A673 (cell line): ENCODE measurements at regions not wholly inside any gene's neighbourhood (a gene's known extent, or its start where the extent isn't known, plus 50 kb on each side); places are given as distances from the start of the nearest gene placed in this dataset.

Experiments
- BruUV-seq: library from RNA; stranded (reverse); fragments of 400-500 nt; replicated peaks from 2 replicates; lab custom pipeline; 2021; lab: Mats Ljungman, UMichigan
- CTCF ChIA-PET: fragments of 300-600 bp; sonication (Branson Sonifier 250); formaldehyde crosslinking; loops from one replicate; lab custom pipeline; 2022; ENCODE audit warnings: antibody characterized with exemption; lab: Charles Lee
- POLR2A ChIA-PET: fragments of 300-600 bp; sonication (Branson Sonifier 250); formaldehyde crosslinking; loops from one replicate; lab custom pipeline; 2022; ENCODE audit warnings: antibody characterized with exemption; ENCODE audit not compliant: low non-redundant PET; lab: Charles Lee
- DNase-seq: peaks from one replicate; pipeline ENCODE4 v3.0.0-alpha.2; 2015; ENCODE audit warnings: low spot score
- H3K27ac ChIP-seq: fragments of 200-600 bp; sonication (generic); 2 replicates; pipeline ENCODE4 v1.5.1; 2016; ENCODE audit warnings: mixed run types, low read depth, mild to moderate bottlenecking, mixed read lengths, antibody characterized with exemption, low read length; ENCODE audit not compliant: poor library complexity, severe bottlenecking
- H3K27me3 ChIP-seq: fragments of 200-600 bp; sonication (generic); replicated peaks from 2 replicates; pipeline ENCODE4 v1.6.1; 2017; ENCODE audit warnings: mixed run types, low read depth, mild to moderate bottlenecking, mixed read lengths, antibody characterized with exemption, low read length; ENCODE audit not compliant: insufficient read depth, poor library complexity
- H3K36me3 ChIP-seq: fragments of 200-600 bp; sonication (generic); 2 replicates; pipeline ENCODE4 v1.6.1; 2016; ENCODE audit warnings: mixed run types, mild to moderate bottlenecking, mixed read lengths, antibody characterized with exemption, low read length; ENCODE audit not compliant: insufficient read depth, poor library complexity, severe bottlenecking
- H3K4me1 ChIP-seq: fragments of 200-600 bp; sonication (generic); 2 replicates; pipeline ENCODE4 v1.6.1; 2017; ENCODE audit warnings: mixed run types, mild to moderate bottlenecking, mixed read lengths, antibody characterized with exemption, low read length; ENCODE audit not compliant: insufficient read depth, poor library complexity, severe bottlenecking
- H3K4me3 ChIP-seq: fragments of 200-600 bp; sonication (generic); 2 replicates; pipeline ENCODE4 v1.5.1; 2016; ENCODE audit warnings: low read depth, mixed run types, mild to moderate bottlenecking, mixed read lengths, low read length; ENCODE audit not compliant: poor library complexity, severe bottlenecking
- H3K9me3 ChIP-seq: fragments of 200-600 bp; sonication (generic); 2 replicates; pipeline ENCODE4 v1.6.1; 2016; ENCODE audit warnings: mixed run types, low read depth, mild to moderate bottlenecking, mixed read lengths, antibody characterized with exemption, low read length; ENCODE audit not compliant: poor library complexity, severe bottlenecking
- EZH2 ChIP-seq: fragments of 200-600 bp; sonication (generic); IDR thresholded peaks from 2 replicates; pipeline ENCODE4 v1.6.1; 2017; ENCODE audit warnings: borderline replicate concordance, low read depth, mild to moderate bottlenecking, mixed read lengths, antibody characterized with exemption, low read length; ENCODE audit not compliant: poor library complexity, severe bottlenecking
- intact Hi-C: fragments of 100-400 bp; cut with micrococcal nuclease; formaldehyde crosslinking; loops from one replicate; pipeline ENCODE4 v1.10.0; 2022; ENCODE audit not compliant: unreplicated experiment
- TF ChIP-seq, protein P1 (sequence below): fragments of 300-800, 200-600 bp; sonication (generic); conservative IDR thresholded peaks from 2 replicates; pipeline ENCODE4 v1.5.1; 2017; ENCODE audit warnings: low read depth, mild to moderate bottlenecking, antibody characterized with exemption, low read length, moderate library complexity, mixed read lengths

DNA sequence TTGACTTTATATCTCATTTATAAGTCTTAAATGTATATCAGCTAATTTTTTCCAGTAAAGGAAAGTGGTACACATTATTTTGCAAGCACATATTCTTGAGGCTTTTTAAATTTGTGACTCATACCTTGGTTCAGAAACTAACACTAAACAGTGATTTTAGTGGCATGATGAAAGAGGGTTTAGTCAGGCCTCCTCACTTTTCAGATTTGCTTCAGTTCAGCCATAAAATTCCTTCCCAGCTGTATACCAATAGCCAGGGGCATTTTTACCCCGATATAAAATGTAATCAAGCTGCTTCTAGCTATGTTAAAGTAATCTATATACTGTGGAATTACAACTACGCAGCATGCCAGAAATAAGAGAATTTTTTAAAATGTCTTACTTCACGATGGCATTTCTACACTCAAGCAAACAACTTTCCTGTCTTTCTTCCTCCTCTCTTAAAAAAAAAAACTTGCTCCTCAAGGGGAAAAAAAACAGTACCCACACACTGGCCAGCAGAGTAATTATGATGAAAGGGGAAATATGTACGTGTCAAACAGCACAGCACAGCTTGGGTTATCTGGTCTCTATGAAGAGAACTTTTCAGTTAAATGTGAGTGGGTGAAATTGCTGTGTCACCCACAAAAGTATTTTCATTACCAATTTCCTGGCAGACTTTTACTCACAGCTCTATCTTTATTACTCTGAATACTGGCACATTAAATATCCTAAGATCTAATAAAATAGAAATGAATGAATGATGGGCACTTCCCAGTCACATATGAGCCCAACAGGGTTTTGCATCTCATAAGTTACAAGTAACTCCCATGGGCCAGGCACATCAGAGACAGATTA lies 244.8 kb upstream of the TENT5A start:
- Histone ChIP-seq H3K4me1 (peaks cover 37% of the 10 kb centered on the region), H3K36me3 (no peaks in the 10 kb centered on the region), H3K27ac (peak overlapping the region; percentile 81), H3K27me3 (no peaks in the 10 kb centered on the region), H3K4me3 (no peak overlapping the region), H3K9me3 (no peaks in the 10 kb centered on the region)
- intact Hi-C loops, result loop anchor here (5.0 kb wide), 1 partner anchor 245 kb away; the partner anchor contains the start of gene TENT5A
- ChIA-PET POLR2A (interaction anchor here (1.0 kb wide), 1 partner anchor 15 kb away, joined by 6 read pairs; no protein-coding TSS in a partner anchor), CTCF (interaction anchor here (0.6 kb wide), 1 partner anchor 382 kb away, joined by 3 read pairs; no protein-coding TSS in a partner anchor)
- peak; percentile 87 for DNase-seq
- no TSS peak for BruUV-seq
- TF ChIP-seq, protein P1, sequence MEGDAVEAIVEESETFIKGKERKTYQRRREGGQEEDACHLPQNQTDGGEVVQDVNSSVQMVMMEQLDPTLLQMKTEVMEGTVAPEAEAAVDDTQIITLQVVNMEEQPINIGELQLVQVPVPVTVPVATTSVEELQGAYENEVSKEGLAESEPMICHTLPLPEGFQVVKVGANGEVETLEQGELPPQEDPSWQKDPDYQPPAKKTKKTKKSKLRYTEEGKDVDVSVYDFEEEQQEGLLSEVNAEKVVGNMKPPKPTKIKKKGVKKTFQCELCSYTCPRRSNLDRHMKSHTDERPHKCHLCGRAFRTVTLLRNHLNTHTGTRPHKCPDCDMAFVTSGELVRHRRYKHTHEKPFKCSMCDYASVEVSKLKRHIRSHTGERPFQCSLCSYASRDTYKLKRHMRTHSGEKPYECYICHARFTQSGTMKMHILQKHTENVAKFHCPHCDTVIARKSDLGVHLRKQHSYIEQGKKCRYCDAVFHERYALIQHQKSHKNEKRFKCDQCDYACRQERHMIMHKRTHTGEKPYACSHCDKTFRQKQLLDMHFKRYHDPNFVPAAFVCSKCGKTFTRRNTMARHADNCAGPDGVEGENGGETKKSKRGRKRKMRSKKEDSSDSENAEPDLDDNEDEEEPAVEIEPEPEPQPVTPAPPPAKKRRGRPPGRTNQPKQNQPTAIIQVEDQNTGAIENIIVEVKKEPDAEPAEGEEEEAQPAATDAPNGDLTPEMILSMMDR, result no peak
- no peak for TF ChIP-seq EZH2

DNA sequence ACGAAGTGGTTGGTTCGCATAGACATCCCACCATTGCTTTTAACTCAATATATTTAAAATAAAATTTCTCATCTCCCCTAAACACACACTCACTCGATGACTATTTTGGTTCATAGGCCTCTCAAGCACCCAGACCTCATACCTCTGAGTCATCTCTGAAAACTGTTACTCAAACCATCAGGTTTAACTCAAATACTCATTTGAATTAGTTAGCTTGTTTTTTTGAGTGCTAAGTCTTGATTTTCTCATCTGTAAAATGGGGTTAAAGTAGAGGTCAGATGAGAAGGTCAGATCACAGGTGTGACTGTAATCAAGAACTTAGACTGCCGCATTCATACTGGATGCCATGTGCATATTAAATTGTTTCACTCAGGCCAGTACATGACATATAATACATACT lies 243.9 kb upstream of the TENT5A start:
- ChIA-PET POLR2A (interaction anchor here (0.6 kb wide), 2 partner anchors 382 to 775 kb away, joined by 4 to 10 read pairs; no protein-coding TSS in a partner anchor), CTCF (no interaction called here)
- Histone ChIP-seq H3K4me3 (no peak overlapping the region), H3K9me3 (no peaks in the 10 kb centered on the region), H3K27ac (peak overlapping the region; percentile 81), H3K27me3 (no peaks in the 10 kb centered on the region), H3K36me3 (no peaks in the 10 kb centered on the region), H3K4me1 (peaks cover 37% of the 10 kb centered on the region)
- TF ChIP-seq, protein P1, result no peak
- TF ChIP-seq EZH2, result no peak
- no peak for DNase-seq
- intact Hi-C loops, result loop anchor here (5.0 kb wide), 1 partner anchor 244 kb away; the partner anchor contains the start of gene TENT5A
- BruUV-seq, result no TSS peak

GRCh38 chr6:81995548-81996289 lies 243.2 kb upstream of the TENT5A start:
- TF ChIP-seq EZH2, result no peak
- TF ChIP-seq, protein P1, result no peak
- no peaks in the 10 kb centered on the region for H3K36me3 ChIP-seq
- no peak overlapping the region for H3K4me3 ChIP-seq
- no peaks in the 10 kb centered on the region for H3K27me3 ChIP-seq
- intact Hi-C loops, result loop anchor here (5.0 kb wide), 1 partner anchor 243 kb away; the partner anchor contains the start of gene TENT5A
- BruUV-seq, result no TSS peak
- ChIA-PET CTCF (no interaction called here), POLR2A (interaction anchor here (0.6 kb wide), 2 partner anchors 381 to 774 kb away, joined by 4 to 10 read pairs; no protein-coding TSS in a partner anchor)
- no peaks in the 10 kb centered on the region for H3K9me3 ChIP-seq
- H3K27ac ChIP-seq, result no peak overlapping the region
- DNase-seq, result peak; percentile 37
- H3K4me1 ChIP-seq, result peaks cover 37% of the 10 kb centered on the region
